H1 (cell line): ENCODE measurements at regions not wholly inside any gene's neighbourhood (a gene's known extent, or its start where the extent isn't known, plus 50 kb on each side); places are given as distances from the start of the nearest gene placed in this dataset.

Experiments used
- CTCF ChIA-PET: fragments of 300-600 bp; sonication (Branson Sonifier 250); formaldehyde crosslinking; loops from one replicate; lab custom pipeline; 2021; ENCODE audit not compliant: partially characterized antibody; lab: Charles Lee
- POLR2A ChIA-PET: fragments of 300-600 bp; sonication (Branson Sonifier 250); formaldehyde crosslinking; loops from one replicate; lab custom pipeline; 2021; ENCODE audit warnings: inconsistent platforms; ENCODE audit not compliant: partially characterized antibody; lab: Charles Lee
- DNase-seq, 2 experiments: peaks; one replicate each; pipeline versions ENCODE4 v3.0.0 to v3.0.0-alpha.2; 2010 to 2022; ENCODE audit warnings: low spot score in 2 of 2, low read depth in 1 of 2, mixed read lengths in 1 of 2
- FAIRE-seq: peaks from 2 replicates; lab custom pipeline; 2011; peaks lifted over from hg19 to GRCh38; lab: Jason Lieb, UNC
- H2AFZ ChIP-seq: 2 replicates; pipeline ENCODE4 v1.8.1; 2012; ENCODE audit warnings: low read length, inconsistent platforms
- H2AK5ac ChIP-seq: 2 replicates; pipeline ENCODE4 v1.6.1; 2013; ENCODE audit warnings: low read depth, low read length
- H2BK120ac ChIP-seq: replicated peaks from 2 replicates; pipeline ENCODE3; 2013; ENCODE audit warnings: low read depth, low read length, inconsistent platforms
- H2BK12ac ChIP-seq: 2 replicates; pipeline ENCODE4 v1.6.1; 2013; ENCODE audit warnings: low read depth, low read length
- H2BK15ac ChIP-seq: 2 replicates; pipeline ENCODE4 v1.6.1; 2013; ENCODE audit warnings: low read length
- H2BK20ac ChIP-seq: 2 replicates; pipeline ENCODE4 v1.6.1; 2013; ENCODE audit warnings: low read length
- H2BK5ac ChIP-seq: 2 replicates; pipeline ENCODE4 v1.6.1; 2013; ENCODE audit warnings: low read depth, low read length
- H3K14ac ChIP-seq: 2 replicates; pipeline ENCODE4 v1.6.1; 2013; ENCODE audit warnings: inconsistent platforms; ENCODE audit not compliant: insufficient read length
- H3K18ac ChIP-seq: 2 replicates; pipeline ENCODE4 v1.6.1; 2013; ENCODE audit warnings: low read length; ENCODE audit errors: extremely low read depth
- H3K23ac ChIP-seq: 2 replicates; pipeline ENCODE4 v1.6.1; 2013; ENCODE audit warnings: inconsistent platforms; ENCODE audit not compliant: insufficient read length
- H3K23me2 ChIP-seq: 2 replicates; pipeline ENCODE4 v1.6.1; 2013; ENCODE audit warnings: low read depth, low read length
- H3K27ac ChIP-seq: 2 replicates; pipeline ENCODE4 v1.6.1; 2011; ENCODE audit warnings: low read depth, low read length, inconsistent platforms
- H3K27me3 ChIP-seq, 4 experiments: replicated peaks in 1 of 4; 1 replicate in 1 of 4; 2 replicates in 3 of 4; pipeline versions ENCODE4 v1.6.1 to v1.8.1; 2011 to 2013; ENCODE audit warnings: low read length in 3 of 4, mild to moderate bottlenecking in 3 of 4, inconsistent platforms in 2 of 4, mixed read lengths in 2 of 4, moderate library complexity in 1 of 4; ENCODE audit not compliant: control insufficient read depth in 3 of 4, insufficient read depth in 3 of 4; ENCODE audit errors: extremely low read depth in 1 of 4
- H3K36me3 ChIP-seq, 4 experiments: 2 replicates each; pipeline versions ENCODE4 v1.6.1 to v1.8.1; 2011 to 2013; ENCODE audit warnings: mild to moderate bottlenecking in 4 of 4, low read length in 3 of 4, moderate library complexity in 2 of 4, control low read depth in 1 of 4, inconsistent platforms in 1 of 4; ENCODE audit not compliant: insufficient read depth in 4 of 4, control insufficient read depth in 2 of 4
- H3K4ac ChIP-seq: replicated peaks from 2 replicates; pipeline ENCODE3; 2013; ENCODE audit warnings: low read length, low read depth, mixed read lengths, inconsistent platforms; ENCODE audit not compliant: insufficient read length
- H3K4me1 ChIP-seq, 4 experiments: replicated peaks in 1 of 4; 1 replicate in 1 of 4; 2 replicates in 3 of 4; pipeline versions ENCODE4 v1.6.1 to v1.8.1; 2011 to 2013; ENCODE audit warnings: low read length in 3 of 4, inconsistent platforms in 2 of 4, mixed read lengths in 1 of 4; ENCODE audit not compliant: insufficient read depth in 4 of 4, control insufficient read depth in 3 of 4
- H3K4me2 ChIP-seq, 2 experiments: 2 replicates each; pipeline versions ENCODE4 v1.6.1 to v1.8.1; 2011 to 2013; ENCODE audit warnings: low read depth in 2 of 2, low read length in 2 of 2, control low read depth in 1 of 2, inconsistent platforms in 1 of 2, mild to moderate bottlenecking in 1 of 2; ENCODE audit not compliant: insufficient read depth in 1 of 2
- H3K4me3 ChIP-seq, 4 experiments: fragments of 200-600, 300-600 bp in 1 of 4; sonication (generic), shearing (Covaris generic), sonication (Bioruptor Twin) in 1 of 4; 2 replicates each; pipeline versions ENCODE4 v1.5.1 to v1.8.1; 2011 to 2016; ENCODE audit warnings: low read length in 4 of 4, low read depth in 3 of 4, control low read depth in 2 of 4, inconsistent platforms in 2 of 4, mild to moderate bottlenecking in 2 of 4, mixed read lengths in 1 of 4, moderate library complexity in 1 of 4; ENCODE audit not compliant: insufficient read depth in 2 of 4; ENCODE audit errors: extremely low read depth in 1 of 4
- H3K56ac ChIP-seq: replicated peaks from 2 replicates; pipeline ENCODE3; 2013; ENCODE audit warnings: low read depth, mild to moderate bottlenecking, mixed read lengths, low read length, inconsistent platforms; ENCODE audit not compliant: insufficient read length
- H3K79me1 ChIP-seq: 2 replicates; pipeline ENCODE4 v1.6.1; 2013; ENCODE audit warnings: low read depth, low read length, control low read depth
- H3K79me2 ChIP-seq, 2 experiments: 2 replicates each; pipeline versions ENCODE4 v1.6.1 to v1.8.1; 2012 to 2013; ENCODE audit warnings: low read length in 2 of 2, mild to moderate bottlenecking in 2 of 2, inconsistent platforms in 1 of 2; ENCODE audit not compliant: insufficient read depth in 2 of 2, control insufficient read depth in 1 of 2
- H3K9ac ChIP-seq, 4 experiments: replicated peaks in 1 of 4; 1 replicate in 1 of 4; 2 replicates in 3 of 4; pipeline versions ENCODE4 v1.6.1 to v1.8.1; 2011 to 2013; ENCODE audit warnings: low read depth in 3 of 4, low read length in 3 of 4, control low read depth in 2 of 4, mild to moderate bottlenecking in 2 of 4, moderate library complexity in 2 of 4, inconsistent platforms in 1 of 4; ENCODE audit errors: extremely low read depth in 1 of 4
- H3K9me3 ChIP-seq, 2 experiments: 2 replicates each; pipeline versions ENCODE4 v1.6.1 to v1.8.1; 2012 to 2013; ENCODE audit warnings: mild to moderate bottlenecking in 2 of 2, moderate library complexity in 2 of 2, control low read depth in 1 of 2, inconsistent platforms in 1 of 2, low read depth in 1 of 2, low read length in 1 of 2, mixed read lengths in 1 of 2; ENCODE audit not compliant: insufficient read depth in 2 of 2
- H4K20me1 ChIP-seq, 2 experiments: replicated peaks in 1 of 2; 2 replicates each; pipeline versions ENCODE3 to v1.8.1; 2011 to 2013; ENCODE audit warnings: inconsistent platforms in 2 of 2, low read length in 2 of 2, mild to moderate bottlenecking in 1 of 2; ENCODE audit not compliant: insufficient read depth in 2 of 2, control insufficient read depth in 1 of 2
- H4K5ac ChIP-seq: 2 replicates; pipeline ENCODE4 v1.6.1; 2013; ENCODE audit warnings: low read length, low read depth, mixed read lengths, inconsistent platforms; ENCODE audit not compliant: insufficient read length
- H4K8ac ChIP-seq: 2 replicates; pipeline ENCODE4 v1.8.0; 2013; ENCODE audit warnings: mild to moderate bottlenecking, moderate library complexity, low read length, inconsistent platforms; ENCODE audit not compliant: insufficient read depth; ENCODE audit errors: extremely low read depth
- H4K91ac ChIP-seq: replicated peaks from 2 replicates; pipeline ENCODE3; 2013; ENCODE audit warnings: low read length, mixed read lengths, inconsistent platforms; ENCODE audit not compliant: insufficient read length
- EP300 ChIP-seq, 2 experiments: IDR thresholded peaks; 1 replicate in 1 of 2; 2 replicates in 1 of 2; pipeline ENCODE4 v1.6.1; 2011 to 2012; ENCODE audit warnings: low read depth in 2 of 2, low read length in 2 of 2, mild to moderate bottlenecking in 2 of 2, borderline replicate concordance in 1 of 2, inconsistent platforms in 1 of 2, moderate library complexity in 1 of 2
- POU5F1 ChIP-seq: IDR thresholded peaks from 2 replicates; pipeline ENCODE4 v1.6.1; 2011; ENCODE audit warnings: low read depth, mild to moderate bottlenecking, low read length, moderate library complexity
- RNF2 ChIP-seq: fragments of 200-900, 300-1000 bp; sonication (generic); IDR thresholded peaks from 2 replicates; pipeline ENCODE4 v1.7.1; 2016; ENCODE audit warnings: borderline replicate concordance, low read depth, mild to moderate bottlenecking, antibody characterized with exemption, low read length; ENCODE audit not compliant: poor library complexity, severe bottlenecking; ENCODE audit errors: missing control alignments
- YY1 ChIP-seq: IDR thresholded peaks from 2 replicates; pipeline ENCODE4 v1.6.1; 2011; ENCODE audit warnings: low read depth, mild to moderate bottlenecking, low read length
- WGBS, 2 experiments: shearing (Covaris generic) in 1 of 2; methylation state at CpG; one replicate each; pipeline versions ENCODE4 v1.1.6 to v1.1.7; 2013 to 2015; ENCODE audit warnings: low lambda C conversion rate in 2 of 2, mixed read lengths in 2 of 2, inconsistent platforms in 1 of 2, low coverage in 1 of 2, missing lambda C conversion rate in 1 of 2; ENCODE audit not compliant: insufficient replicate concordance in 2 of 2, insufficient coverage in 1 of 2, insufficient read length in 1 of 2; ENCODE audit errors: extremely low coverage in 1 of 2, missing lambda C conversion rate in 1 of 2; 5-methylcytosine and 5-hydroxymethylcytosine counted together

DNA sequence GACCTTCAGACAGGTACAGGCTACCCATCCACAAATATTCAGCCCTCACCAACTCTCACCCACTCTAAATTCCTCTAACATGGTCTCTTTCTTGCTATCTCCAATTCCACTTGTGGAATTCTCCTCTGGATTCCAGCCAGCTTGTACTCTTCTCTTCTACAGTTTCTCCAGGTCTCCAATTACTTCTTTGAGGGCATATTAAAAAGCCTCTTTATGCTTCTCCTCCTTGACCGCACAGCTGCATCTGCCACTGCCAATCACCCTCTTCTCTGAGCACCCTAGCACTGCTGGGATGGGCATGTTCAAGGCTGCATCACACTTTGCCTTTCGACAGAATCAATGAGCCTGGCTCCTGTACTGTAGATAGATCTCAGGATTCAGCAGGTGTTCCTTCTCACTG is 101.5 kb upstream of the ANKRD1 start:
- Histone ChIP-seq H3K23ac (no peak overlapping the region), H3K14ac (no peak overlapping the region), H4K8ac (no peak overlapping the region), H2AK5ac (no peak overlapping the region), H3K18ac (no peak overlapping the region), H2AFZ (no peak overlapping the region), H3K56ac (no peak overlapping the region), H2BK15ac (no peak overlapping the region), H3K27ac (no peak overlapping the region), H2BK5ac (no peak overlapping the region), H3K79me1 (no peaks in the 10 kb centered on the region; the same call in 1 of the 2 replicates), H3K4ac (no peak overlapping the region), H3K27me3 (no peaks in the 10 kb centered on the region), H4K5ac (no peak overlapping the region), H3K23me2 (no peaks in the 10 kb centered on the region), H4K91ac (no peak overlapping the region), H2BK12ac (no peak overlapping the region), H3K4me3 (no peak overlapping the region), H3K4me1 (no peaks in the 10 kb centered on the region), H3K9ac (no peak overlapping the region), H4K20me1 (no peaks in the 10 kb centered on the region), H3K4me2 (no peak overlapping the region), H2BK120ac (no peak overlapping the region), H3K9me3 (no peaks in the 10 kb centered on the region), H3K36me3 (no peaks in the 10 kb centered on the region), H2BK20ac (no peak overlapping the region), H3K79me2 (no peaks in the 10 kb centered on the region)
- POLR2A ChIA-PET, result no interaction called here
- DNase-seq (no peak), FAIRE-seq (no peak)
- TF ChIP-seq POU5F1 (no peak), RNF2 (no peak), EP300 (IDR thresholded peaks at IDR 0.05; ENCODE audit: borderline replicate concordance in 1 of 2, low read depth in 2 of 2, low read length in 2 of 2) (no peak), YY1 (no peak)
- 97% methylated on average over 2 of the region's 2 CpGs; no CpG with 5 or more reads in 1 of the 2 experiments for WGBS, 2 experiments
- CTCF ChIA-PET, result interaction anchor here (0.8 to 3.2 kb wide), 3 partner anchors 15 to 111 kb away, joined by 4 to 15 read pairs (median 4); no protein-coding TSS in a partner anchor
